Activated CD8-positive, alpha-beta memory T cell treated with anti-CD3 and anti-CD28 coated beads, Interleukin-2, amount 50 U/mL, for 1 hour (primary cell): ENCODE measurements at regions not wholly inside any gene's neighbourhood (a gene's known extent, or its start where the extent isn't known, plus 50 kb on each side); places are given as distances from the start of the nearest gene placed in this dataset.

Experiments used
- DNase-seq: peaks from one replicate; pipeline ENCODE4 v3.0.0-alpha.2; 2020; ENCODE audit errors: extremely low read depth

- DNase-seq = no peak
Observed at GRCh38 chr12:34395056-34396005, 373.0 kb downstream of the ALG10 start.

- no peak for DNase-seq
Observed at GRCh38 chr12:34396006-34396860, 373.9 kb downstream of the ALG10 start.

GRCh38 chr12:34396861-34397590 is 374.7 kb downstream of the ALG10 start:
- DNase-seq = no peak

GRCh38 chr12:34397591-34398365 is 375.5 kb downstream of the ALG10 start:
- no peak for DNase-seq

DNA sequence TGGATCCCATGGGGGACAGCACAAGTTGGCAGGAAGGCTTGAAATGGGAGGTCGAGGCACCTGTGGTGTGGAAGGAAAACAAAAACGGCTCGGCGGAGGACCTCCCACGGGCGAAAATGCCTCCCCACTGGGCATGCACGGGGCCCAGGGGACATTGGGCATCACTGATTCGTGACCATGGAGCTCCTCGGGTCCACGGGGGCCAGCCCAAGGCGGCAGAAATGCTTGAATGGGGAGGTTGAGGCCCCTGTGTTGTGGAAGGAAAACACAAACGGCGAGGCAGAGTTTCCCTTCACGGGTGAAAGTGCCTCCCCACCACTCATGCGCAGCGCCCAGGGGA is 376.0 kb downstream of the ALG10 start:
- no peak for DNase-seq

GRCh38 chr12:34398706-34399630 is 376.7 kb downstream of the ALG10 start:
- no peak for DNase-seq

GRCh38 chr12:34399631-34400410 is 377.5 kb downstream of the ALG10 start:
- DNase-seq = no peak

DNA sequence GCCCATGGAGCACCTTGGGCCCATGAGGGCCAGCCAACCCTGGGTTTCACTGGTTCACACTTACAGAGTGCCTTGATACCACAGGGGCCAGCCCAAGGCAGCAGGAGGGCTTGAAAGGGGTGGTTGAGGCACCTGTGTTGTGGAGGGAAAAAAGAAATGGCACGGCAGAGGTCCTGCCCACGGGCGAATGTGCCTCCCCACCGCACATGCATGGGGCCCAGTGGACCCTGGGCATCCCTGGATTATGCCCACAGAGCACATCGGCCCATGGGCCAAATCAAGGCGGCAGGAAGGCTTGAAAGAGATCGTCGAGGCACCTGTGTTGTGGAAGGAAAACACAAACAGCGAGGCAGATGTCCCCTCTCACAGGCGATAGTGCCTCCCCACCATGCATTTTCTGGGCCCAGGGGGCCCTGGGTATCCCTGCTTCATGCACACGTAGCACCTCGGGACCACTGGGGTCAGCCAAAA is 378.1 kb downstream of the ALG10 start:
- DNase-seq = no peak

- DNase-seq = no peak
Observed at GRCh38 chr12:34400986-34401658, 378.8 kb downstream of the ALG10 start.

- no peak for DNase-seq
Observed at GRCh38 chr12:34401659-34402227, 379.4 kb downstream of the ALG10 start.

DNA sequence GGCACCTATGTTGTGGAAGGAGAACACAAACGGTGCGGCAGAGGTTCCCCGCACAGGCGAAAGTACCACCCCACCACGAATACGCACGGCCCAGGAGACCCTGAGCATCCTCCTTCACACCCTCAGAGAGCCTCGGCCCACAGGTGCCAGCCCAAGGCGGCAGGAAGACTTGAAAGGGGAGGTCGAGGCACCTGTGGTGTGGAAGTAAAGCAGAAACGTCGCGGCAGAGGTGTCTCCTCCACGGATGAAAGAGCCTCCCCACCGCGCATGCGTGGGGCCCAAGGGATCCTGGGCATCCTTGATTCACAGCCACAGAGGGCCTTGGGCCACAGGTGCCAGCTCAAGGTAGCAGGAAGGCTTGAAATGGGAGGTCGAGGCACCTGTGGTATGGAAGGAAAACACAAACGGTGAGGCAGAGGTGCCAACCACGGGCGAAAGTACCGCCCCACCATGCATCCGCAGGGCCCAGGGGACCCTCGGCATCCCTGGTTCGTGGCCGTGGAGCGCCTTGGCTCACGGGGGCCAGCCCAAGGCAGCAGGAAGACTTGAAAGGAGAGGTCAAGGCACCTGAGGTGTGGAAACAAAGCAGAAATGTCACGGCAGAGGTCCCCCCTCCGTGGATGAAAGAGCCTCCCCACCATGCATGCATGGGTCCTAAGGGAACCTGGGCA is 380.1 kb downstream of the ALG10 start:
- DNase-seq = no peak

GRCh38 chr12:34402899-34403705 is 380.8 kb downstream of the ALG10 start:
- DNase-seq = no peak

GRCh38 chr12:34403706-34404376 is 381.5 kb downstream of the ALG10 start:
- DNase-seq = no peak

GRCh38 chr12:34404377-34405285 is 382.3 kb downstream of the ALG10 start:
- no peak for DNase-seq
